GM12878 (cell line): ENCODE measurements at regions not wholly inside any gene's neighbourhood (a gene's known extent, or its start where the extent isn't known, plus 50 kb on each side); places are given as distances from the start of the nearest gene placed in this dataset.
"Not testable (repeated sequence)": the region's sequence is repeated elsewhere in the genome, so short reads cannot be mapped to it uniquely, and the experiment has no call there.

Experiments
- ATAC-seq: fragments of 200-7000 bp; cut with Tn5 transposase; 3 replicates; pipeline ENCODE4 v1.9.1; 2020; ENCODE audit warnings: mild to moderate bottlenecking, moderate library complexity
- BruUV-seq: library from RNA; stranded (reverse); fragments of 400-500 nt; replicated peaks from 2 replicates; lab custom pipeline; 2021; lab: Mats Ljungman, UMichigan
- CTCF ChIA-PET: fragments of 300-600 bp; sonication (Branson Sonifier 250); formaldehyde crosslinking; extraction: SDS; loops from one replicate; lab custom pipeline; 2021; ENCODE audit warnings: inconsistent platforms; lab: Yijun Ruan, JAX
- POLR2A ChIA-PET: fragments of 350-600 bp; formaldehyde crosslinking; extraction: SDS; loops from one replicate; lab custom pipeline; 2021; ENCODE audit warnings: inconsistent platforms; lab: Charles Lee
- RAD21 ChIA-PET: fragments of 300-600 bp; sonication (Branson Sonifier 250); formaldehyde crosslinking; loops from one replicate; lab custom pipeline; 2023; ENCODE audit warnings: antibody characterized with exemption; ENCODE audit not compliant: unreplicated experiment; lab: Charles Lee
- SMC1A ChIA-PET: fragments of 300-600 bp; sonication (Branson Sonifier 250); formaldehyde crosslinking; loops from one replicate; lab custom pipeline; 2023; ENCODE audit not compliant: unreplicated experiment, uncharacterized antibody; lab: Charles Lee
- DNase-seq: peaks from one replicate; pipeline ENCODE4 v3.0.0-alpha.2; 2011; ENCODE audit warnings: low read depth, low spot score
- FAIRE-seq: peaks from 3 replicates; lab custom pipeline; 2011; peaks lifted over from hg19 to GRCh38; lab: Jason Lieb, UNC
- H2AFZ ChIP-seq: 2 replicates; pipeline ENCODE4 v1.6.0; 2011; ENCODE audit warnings: low read depth, low read length, control low read depth; ENCODE audit not compliant: control insufficient read depth
- H3K27ac ChIP-seq: 2 replicates; pipeline ENCODE4 v1.5.1; 2011; ENCODE audit warnings: control low read depth; ENCODE audit not compliant: control insufficient read depth, insufficient read depth
- H3K27me3 ChIP-seq, 2 experiments: replicated peaks in 1 of 2; 2 replicates each; pipeline versions ENCODE4 v1.6.0 to v1.6.1; 2011; ENCODE audit warnings: low read length in 1 of 2; ENCODE audit not compliant: control insufficient read depth in 2 of 2, insufficient read depth in 2 of 2
- H3K36me3 ChIP-seq, 2 experiments: 2 replicates each; pipeline ENCODE4 v1.5.1; 2011; ENCODE audit warnings: low read length in 1 of 2; ENCODE audit not compliant: control insufficient read depth in 2 of 2, insufficient read depth in 2 of 2
- H3K4me1 ChIP-seq: 2 replicates; pipeline ENCODE4 v1.6.1; 2011; ENCODE audit warnings: mild to moderate bottlenecking, low read length, moderate library complexity, mixed read lengths; ENCODE audit not compliant: control insufficient read depth, insufficient read depth
- H3K4me2 ChIP-seq: 2 replicates; pipeline ENCODE4 v1.6.0; 2011; ENCODE audit warnings: control low read depth; ENCODE audit not compliant: control insufficient read depth, insufficient read depth
- H3K4me3 ChIP-seq: fragments of 200-600 bp; sonication (generic); 2 replicates; pipeline ENCODE4 v1.5.1; 2016
- H3K79me2 ChIP-seq: 2 replicates; pipeline ENCODE4 v1.6.0; 2011; ENCODE audit warnings: low read length; ENCODE audit not compliant: control insufficient read depth, insufficient read depth
- H3K9ac ChIP-seq: 2 replicates; pipeline ENCODE4 v1.8.0; 2011; ENCODE audit warnings: low read length, control low read depth, mixed read lengths; ENCODE audit not compliant: control insufficient read depth, insufficient read depth
- H3K9me3 ChIP-seq: replicated peaks from 3 replicates; pipeline ENCODE4 v1.5.1; 2011; ENCODE audit warnings: mild to moderate bottlenecking, low read length; ENCODE audit not compliant: control insufficient read depth, insufficient read depth
- H4K20me1 ChIP-seq: 2 replicates; pipeline ENCODE4 v1.6.0; 2011; ENCODE audit not compliant: control insufficient read depth, insufficient read depth
- EGR1 ChIP-seq, 2 experiments: IDR thresholded peaks; 1 replicate in 1 of 2; 2 replicates in 1 of 2; pipeline ENCODE4 v1.6.1; 2011 to 2012; ENCODE audit warnings: low read depth in 2 of 2, low read length in 2 of 2, borderline replicate concordance in 1 of 2, mild to moderate bottlenecking in 1 of 2, moderate library complexity in 1 of 2
- JUNB ChIP-seq: IDR thresholded peaks from 2 replicates; pipeline ENCODE4 v1.6.1; 2016; ENCODE audit warnings: antibody characterized with exemption, mild to moderate bottlenecking
- STAT1 ChIP-seq: fragments of 450-650 bp; conservative IDR thresholded peaks from 2 replicates; pipeline ENCODE4 v1.6.1; 2014; ENCODE audit warnings: antibody characterized with exemption, mild to moderate bottlenecking
- ZNF274 ChIP-seq: IDR thresholded peaks from one replicate; pipeline ENCODE4 v1.8.0; 2011; ENCODE audit not compliant: insufficient read length, insufficient read depth
- WGBS: methylation state at CpG from one replicate; pipeline ENCODE4 v1.1.6; 2016; ENCODE audit warnings: low lambda C conversion rate; ENCODE audit not compliant: insufficient replicate concordance, insufficient coverage; ENCODE audit errors: missing lambda C conversion rate; 5-methylcytosine and 5-hydroxymethylcytosine counted together
- in situ Hi-C: fragments of 300-500 bp; cut with MboI; formaldehyde crosslinking; loops from 9 replicates; pipeline ENCODE4 v1.14.3; 2018; ENCODE audit warnings: mixed read lengths
- intact Hi-C: fragments of 100-400 bp; cut with micrococcal nuclease; formaldehyde crosslinking; loops from one replicate; pipeline ENCODE4 v1.14.2; 2022; ENCODE audit not compliant: unreplicated experiment
- TF ChIP-seq, protein P1 (sequence below): fragments of 450-650 bp; formaldehyde crosslinking; IDR thresholded peaks from 2 replicates; pipeline ENCODE4 v1.4.0; 2022; ENCODE audit warnings: mild to moderate bottlenecking, moderate library complexity

GRCh38 chr4:37747772-37748330 lies 61.7 kb upstream of the RELL1 start (continued):
- TF ChIP-seq EGR1 (IDR thresholded peaks at IDR 0.05; ENCODE audit: borderline replicate concordance in 1 of 2, low read depth in 2 of 2, low read length in 2 of 2) = no peak
- TF ChIP-seq, protein P1, sequence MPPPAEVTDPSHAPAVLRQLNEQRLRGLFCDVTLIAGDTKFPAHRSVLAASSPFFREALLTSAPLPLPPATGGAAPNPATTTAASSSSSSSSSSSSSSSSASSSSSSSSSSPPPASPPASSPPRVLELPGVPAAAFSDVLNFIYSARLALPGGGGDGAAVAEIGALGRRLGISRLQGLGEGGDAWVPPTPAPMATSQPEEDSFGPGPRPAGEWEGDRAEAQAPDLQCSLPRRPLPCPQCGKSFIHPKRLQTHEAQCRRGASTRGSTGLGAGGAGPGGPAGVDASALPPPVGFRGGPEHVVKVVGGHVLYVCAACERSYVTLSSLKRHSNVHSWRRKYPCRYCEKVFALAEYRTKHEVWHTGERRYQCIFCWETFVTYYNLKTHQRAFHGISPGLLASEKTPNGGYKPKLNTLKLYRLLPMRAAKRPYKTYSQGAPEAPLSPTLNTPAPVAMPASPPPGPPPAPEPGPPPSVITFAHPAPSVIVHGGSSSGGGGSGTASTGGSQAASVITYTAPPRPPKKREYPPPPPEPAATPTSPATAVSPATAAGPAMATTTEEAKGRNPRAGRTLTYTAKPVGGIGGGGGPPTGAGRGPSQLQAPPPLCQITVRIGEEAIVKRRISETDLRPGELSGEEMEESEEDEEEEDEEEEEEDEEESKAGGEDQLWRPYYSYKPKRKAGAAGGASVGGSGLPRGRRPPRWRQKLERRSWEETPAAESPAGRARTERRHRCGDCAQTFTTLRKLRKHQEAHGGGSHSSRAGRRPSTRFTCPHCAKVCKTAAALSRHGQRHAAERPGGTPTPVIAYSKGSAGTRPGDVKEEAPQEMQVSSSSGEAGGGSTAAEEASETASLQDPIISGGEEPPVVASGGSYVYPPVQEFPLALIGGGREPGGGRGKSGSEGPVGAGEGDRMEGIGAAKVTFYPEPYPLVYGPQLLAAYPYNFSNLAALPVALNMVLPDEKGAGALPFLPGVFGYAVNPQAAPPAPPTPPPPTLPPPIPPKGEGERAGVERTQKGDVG = no peak
- TF ChIP-seq ZNF274 = no peak
- TF ChIP-seq STAT1 = no peak
- no peak for TF ChIP-seq JUNB
- TF ChIP-seq, all 136 proteins: peak for 0

- H3K36me3 ChIP-seq, SMC1A ChIA-PET, H3K4me3 ChIP-seq, H3K27ac ChIP-seq, ATAC-seq, H2AFZ ChIP-seq, H3K79me2 ChIP-seq, RAD21 ChIA-PET, H4K20me1 ChIP-seq, CTCF ChIA-PET, FAIRE-seq, in situ Hi-C loops, POLR2A ChIA-PET, H3K27me3 ChIP-seq, H3K9ac ChIP-seq, H3K4me1 ChIP-seq, H3K9me3 ChIP-seq, intact Hi-C loops, H3K4me2 ChIP-seq, DNase-seq, BruUV-seq: not testable (repeated sequence)
- 58% methylated on average over 5 of the region's 5 CpGs for WGBS
Observed at GRCh38 chr4:37746852-37747251, 60.7 kb upstream of the RELL1 start.
